ENCODE measurements at regions not wholly inside any gene's neighbourhood (a gene's known extent, or its start where the extent isn't known, plus 50 kb on each side); places are given as distances from the start of the nearest gene placed in this dataset.
"Not testable (repeated sequence)": the region's sequence is repeated elsewhere in the genome, so short reads cannot be mapped to it uniquely, and the experiment has no call there.

DNA sequence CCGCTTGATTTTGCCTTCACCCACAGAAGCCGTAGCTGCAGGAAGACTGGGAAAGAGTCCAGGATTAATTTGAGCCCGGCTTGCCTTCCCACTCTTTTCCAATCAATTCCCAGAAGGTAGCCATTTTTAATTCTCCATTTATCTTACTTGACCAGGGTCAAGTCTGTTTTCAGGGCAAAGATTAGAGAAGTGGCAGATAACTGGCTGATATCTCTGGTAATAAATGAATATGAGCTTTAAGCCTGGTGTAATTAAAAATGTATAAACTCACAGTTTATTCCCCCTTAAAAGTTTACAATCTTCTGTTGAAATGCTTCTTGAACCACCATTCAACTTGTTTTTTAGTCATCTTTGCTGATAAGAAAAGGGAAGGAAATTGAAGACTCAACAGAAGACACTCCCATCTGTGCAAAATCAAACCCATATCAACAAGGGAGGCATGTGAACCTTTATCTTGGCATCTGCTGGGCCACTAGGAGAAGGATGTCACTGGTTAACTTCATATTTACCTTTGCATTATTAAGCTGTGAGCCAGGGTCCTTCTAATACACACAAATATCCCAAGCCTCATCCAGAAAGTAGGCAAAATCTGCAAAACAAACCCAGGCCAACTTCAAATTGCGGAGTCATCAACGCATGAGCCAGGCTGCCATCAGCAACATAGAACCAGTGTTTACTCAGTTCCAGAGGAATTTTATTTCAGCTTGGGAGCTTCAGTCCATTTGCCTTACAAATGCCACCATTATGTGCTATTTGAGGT, 314.6 kb upstream of the MAF start:
- no peak for DNase-seq

DNA sequence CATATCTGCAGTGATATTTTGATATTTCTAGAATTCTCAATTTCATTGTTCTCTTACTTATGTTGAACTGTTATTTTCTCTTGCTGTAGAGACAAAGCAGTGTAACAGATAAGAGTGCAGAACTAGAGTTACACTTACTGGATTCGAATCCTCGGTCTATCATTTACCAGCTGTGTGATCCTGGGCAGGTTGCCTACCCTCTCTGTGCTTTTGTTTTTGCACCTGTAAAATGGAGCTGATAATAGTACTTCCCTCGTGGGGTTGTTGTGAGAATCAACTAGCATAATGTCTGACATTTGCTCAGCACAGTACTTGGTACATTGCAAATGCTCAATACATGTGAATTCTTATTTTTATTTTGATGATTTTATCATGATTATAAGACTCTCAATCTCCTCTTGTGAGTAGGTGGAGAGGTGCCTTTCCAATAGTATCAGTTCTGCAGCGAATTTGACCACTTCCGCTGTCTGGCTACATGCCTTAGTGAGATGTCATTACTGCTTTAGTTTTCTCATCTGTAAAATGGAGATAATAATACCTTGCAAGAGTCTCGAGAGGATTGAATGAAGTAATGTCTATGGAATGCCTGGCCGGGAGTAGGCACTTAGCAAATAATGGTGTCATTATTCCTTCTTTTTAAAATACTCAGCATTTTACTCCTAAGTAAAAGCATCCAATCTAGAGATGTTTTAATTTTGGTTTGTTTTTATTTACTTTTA, 312.2 kb upstream of the MAF start:
- DNase-seq = no peak

DNA sequence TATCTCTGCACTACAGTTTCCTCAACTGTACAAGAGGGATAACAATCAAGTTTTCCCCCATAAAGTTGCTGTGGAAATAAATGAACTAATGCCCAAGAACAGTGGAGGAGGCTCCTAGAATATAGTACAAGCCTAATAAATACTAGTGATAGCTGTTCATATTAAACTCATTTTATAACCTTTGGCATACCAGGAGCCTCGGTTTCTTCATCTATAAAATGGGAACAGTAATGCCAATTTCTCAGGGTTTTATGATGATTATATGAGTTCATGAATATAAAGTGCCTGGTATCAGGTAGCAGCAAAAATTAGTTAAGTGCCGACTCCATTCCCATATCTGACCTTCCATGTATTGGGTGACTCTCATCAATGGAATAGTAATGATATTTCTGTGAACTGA, 311.1 kb upstream of the MAF start:
- no peak for DNase-seq

DNA sequence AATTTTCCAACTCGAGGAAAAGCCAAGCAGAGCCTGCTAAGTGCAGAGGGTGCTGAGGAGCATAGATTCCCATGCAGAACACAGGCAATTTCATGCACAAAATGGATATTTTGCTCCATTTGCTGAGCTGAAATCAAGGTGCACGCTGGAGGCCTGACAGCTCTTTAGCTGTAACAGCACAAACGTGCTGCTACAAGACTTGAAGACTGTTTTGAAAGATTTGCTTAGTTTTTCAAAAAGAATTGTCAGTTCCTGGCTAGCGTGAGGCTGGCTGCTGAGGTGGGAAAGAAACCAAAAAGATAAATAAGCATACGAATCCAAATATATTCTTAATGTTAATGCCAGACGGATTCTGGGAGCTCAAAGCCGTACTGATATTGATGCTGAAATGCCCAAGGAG, 309.0 kb upstream of the MAF start:
- DNase-seq = no peak

DNA sequence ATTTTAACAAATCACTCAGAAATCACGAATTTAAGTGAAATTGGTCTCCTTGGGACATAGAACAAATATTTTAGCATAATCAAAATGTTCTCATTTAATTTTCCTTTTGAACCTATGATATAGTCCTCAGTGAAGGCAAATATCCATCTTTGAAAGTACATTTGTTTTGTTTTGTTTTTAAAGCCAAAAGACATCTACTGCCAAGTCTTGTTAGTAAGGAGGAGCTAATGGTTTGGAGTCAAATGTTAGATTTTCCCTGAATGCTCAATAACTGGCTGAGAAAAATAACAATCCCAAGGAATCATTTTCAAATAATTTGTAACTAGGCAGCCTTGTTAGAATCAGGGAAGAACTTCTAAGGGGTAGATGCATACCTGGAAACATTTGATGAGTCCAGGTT, 302.9 kb upstream of the MAF start:
- no peak for DNase-seq

DNA sequence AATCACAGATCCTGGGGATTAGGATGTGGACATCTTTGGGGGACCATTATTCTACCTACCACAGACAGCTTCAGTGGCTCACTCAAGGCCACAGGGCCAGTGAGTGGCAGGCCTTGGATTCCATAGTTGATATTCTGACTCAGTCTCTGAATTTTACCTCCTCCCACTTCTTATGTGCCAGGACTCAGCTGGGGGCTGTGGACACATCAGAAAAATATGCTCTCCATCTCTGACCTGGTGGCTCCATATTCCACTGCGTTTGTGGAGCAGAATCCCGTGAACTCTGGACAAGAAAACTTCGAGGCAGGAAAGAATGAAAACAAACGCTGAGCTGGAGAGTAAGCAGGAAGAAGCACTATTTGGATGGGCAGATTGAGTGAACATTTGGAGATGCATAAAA, 301.8 kb upstream of the MAF start:
- DNase-seq = no peak

DNA sequence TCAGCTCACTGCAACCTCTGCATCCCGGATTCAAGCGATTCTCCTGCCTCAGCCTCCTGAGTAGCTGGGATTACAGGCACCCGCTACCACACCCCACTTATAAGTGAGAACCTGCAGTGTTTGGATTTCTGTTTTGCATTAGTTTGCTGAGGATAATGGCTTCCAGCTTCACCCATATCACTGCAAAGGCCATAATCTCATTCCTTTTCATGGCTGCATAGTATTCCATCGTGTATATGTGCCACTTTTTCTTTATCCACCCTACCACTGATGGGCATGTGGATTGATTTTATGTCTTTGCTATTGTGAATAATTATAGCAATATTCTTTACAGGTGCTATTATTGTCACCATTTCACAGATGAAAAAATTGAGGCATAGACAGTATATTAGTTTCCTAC, 301.0 kb upstream of the MAF start:
- DNase-seq = no peak

DNA sequence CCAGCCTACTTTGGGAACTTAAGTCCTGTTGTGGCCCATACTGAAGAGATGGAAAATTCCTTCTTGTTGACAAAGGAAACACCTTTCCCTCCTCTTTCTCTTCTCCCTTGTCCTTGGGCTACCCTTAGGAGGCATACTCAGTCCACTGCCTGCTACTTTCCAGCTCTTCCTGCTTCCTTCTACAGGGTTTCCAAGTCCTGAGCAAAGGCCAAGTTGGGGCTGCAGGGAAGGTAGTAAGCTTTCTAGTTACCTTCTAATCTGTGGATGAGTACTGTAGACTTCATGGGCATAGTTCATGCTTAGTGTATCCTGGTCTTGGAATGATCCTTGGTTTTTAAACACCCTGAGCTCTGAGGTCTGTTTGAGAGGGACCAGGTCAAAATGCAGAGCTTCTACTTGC, 299.2 kb upstream of the MAF start:
- DNase-seq = no peak

DNA sequence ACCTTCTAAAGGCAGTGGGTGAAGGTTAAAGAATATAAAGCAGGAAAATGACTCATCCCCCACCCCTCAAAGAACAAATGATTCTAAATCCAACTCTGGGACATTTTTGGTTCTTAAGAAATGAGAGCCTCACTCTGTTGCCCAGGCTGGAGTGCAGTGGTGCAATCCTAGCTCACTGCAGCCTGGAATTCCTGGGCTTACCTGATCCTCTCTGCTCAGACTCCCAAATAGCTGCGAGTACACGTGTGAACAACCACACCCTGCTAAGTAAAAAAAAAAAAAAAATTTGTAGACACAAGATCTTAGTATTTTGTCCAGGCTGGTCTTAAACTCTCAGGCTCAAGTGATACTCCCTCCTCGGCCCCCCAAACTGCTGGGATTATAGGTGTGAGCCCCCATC, 298.8 kb upstream of the MAF start:
- no peak for DNase-seq

DNA sequence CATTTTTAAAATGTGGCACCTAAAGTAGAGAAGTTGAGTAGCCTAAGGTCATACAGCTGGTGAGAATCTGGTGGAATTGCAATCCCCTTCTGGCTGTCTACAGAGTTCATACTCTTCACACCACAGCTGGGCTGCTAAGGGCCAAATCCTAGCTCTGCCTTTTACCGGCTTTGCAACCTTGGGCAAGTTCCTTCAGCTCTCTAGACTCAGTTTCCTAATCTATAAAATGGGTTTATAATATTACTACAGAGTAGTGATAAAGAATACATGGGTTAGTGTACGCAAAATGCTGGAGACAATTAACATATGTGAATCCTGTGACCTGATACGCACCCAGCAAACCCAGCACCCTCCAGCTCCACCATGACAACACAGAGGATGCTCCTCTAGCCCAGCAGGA, 298.2 kb upstream of the MAF start:
- no peak for DNase-seq

DNA sequence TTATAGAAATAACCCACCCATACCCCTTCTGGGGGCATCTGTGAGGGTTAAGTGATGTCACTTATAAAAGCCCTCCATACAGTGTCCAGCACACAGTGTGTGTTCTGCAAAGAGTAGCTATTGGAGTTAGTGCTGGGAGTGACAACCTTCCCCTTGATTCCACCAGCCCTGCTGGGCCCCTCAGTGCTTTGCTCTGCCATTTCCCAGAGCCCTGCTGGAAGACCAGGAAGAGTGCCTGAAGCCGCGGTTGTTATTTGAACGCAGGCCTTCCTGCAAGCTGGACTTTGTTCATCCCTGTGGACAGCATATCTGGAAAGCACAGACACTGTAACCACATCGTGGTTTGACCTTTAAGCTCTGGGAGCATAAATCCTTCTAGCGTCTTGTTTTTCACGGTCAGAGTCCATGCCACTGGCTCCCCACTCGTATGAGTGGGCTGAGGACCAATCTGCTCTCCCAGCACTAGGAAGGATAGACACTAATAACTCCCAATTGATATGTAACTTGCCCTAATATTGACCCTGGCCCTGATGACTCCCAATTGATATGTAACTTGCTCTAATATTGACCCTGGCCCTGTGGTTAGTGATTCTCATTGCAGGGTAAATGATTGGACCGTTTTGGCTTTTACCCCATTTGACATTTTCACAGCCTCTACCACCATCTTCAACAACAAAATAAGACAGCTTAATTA, 297.1 kb upstream of the MAF start:
- DNase-seq = no peak

DNA sequence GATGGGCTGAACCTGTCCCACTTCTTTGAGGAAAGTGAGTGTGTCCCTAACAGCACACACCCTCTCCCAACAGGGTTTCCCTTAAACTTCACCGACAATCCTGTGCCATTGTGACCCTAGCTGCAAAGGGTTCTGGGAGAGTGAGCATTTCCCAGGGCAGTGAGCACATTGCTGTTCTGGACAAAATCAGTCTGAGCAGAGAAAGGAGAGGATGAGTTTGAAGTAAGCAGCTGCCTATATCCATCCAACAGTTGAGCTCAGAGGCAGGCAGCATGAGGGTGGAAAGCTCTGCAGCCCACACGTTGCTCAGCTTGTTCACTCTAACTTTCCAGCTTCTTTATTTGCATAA, 296.5 kb upstream of the MAF start:
- no peak for DNase-seq

DNA sequence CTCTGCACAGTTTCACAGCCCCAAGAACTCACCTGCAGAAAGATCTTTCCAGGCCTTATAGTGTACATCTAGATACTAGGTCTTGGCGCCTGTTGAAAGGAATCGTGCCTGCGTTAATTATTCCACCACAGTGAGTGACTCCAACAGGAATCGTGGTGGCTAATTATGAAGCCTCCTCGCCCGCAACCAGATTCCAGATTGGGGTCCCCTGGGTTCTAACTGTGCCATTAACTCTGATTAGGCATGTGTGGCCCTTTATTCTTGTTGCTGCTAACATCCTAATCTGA, 295.3 kb upstream of the MAF start:
- no peak for DNase-seq

DNA sequence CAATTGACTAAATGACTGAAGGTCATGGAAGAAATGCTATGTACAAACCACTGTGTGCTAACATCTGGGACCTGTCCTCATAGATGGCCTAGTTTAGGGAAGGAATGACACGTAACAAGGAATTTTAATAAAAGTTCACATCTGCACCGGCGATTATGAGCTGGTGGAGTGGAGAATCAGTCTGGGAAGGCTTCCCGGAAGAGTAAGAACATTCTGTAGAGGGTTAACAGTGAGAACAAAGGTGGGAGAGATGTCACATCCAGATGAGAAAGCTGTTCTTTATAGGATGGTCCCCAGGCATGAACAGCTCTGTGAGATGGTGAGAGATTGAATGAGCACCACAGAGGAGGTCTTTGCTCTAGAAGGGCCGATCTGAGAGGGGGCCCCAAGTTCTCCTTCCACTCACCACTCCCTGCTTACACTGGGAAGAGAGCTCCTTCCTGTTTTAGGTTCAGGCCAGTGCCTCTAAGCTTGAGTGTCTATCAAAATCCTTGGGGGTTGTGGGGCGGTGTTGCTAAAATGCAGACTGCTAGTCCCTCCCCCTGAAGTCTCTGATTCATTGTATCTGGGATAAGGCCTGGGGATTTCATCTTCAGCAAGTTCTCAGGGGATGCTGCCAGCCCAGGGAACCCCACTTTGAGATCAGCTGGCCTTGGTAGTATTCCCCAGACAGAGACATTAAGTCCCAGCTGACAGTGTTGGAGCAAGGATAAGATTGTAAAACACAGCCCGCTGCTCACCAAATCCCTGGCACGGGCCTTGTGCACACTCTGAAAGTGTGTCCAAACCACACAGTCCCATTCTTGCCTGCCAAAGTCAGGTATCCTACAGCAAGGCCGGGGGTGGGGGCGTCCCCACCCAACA, 294.7 kb upstream of the MAF start:
- no peak for DNase-seq

DNA sequence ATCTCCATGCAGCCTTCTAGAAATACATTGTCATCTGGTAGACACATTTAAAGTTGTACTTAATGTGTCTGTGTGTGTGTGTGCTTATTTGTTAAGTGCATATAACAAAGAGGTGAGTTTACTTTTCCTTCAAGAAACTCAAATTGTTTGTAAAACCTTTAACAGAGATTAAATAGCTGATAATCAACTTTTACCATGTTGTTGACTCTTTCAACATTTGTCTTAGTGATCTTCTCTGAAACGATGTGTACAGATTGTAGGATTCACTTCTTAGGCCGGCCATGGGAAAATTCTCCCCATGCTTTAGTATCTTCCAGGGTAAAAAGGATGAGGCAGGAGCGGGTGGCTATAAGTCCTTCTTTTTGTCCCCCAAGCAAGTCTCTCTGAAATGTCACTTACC, 292.9 kb upstream of the MAF start:
- no peak for DNase-seq

DNA sequence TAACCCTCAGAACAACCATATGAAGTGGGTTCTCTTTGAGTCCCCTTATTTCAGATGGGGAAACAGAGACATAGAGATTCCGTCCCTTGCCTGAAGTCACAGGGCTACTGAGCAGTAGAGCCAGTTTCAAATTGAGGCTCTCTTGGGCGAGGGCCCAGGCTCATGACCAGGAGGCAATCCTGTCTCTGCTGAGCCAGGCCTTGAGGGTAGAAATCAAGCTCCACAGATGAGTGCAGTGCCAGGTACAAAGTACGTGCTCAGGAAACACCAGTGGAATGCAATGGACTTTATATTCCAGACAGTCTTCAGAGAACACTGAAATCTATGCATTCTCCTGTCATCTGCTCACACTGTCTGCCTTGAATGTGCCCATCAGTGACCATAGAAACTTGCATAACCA, 291.7 kb upstream of the MAF start:
- DNase-seq = no peak

DNA sequence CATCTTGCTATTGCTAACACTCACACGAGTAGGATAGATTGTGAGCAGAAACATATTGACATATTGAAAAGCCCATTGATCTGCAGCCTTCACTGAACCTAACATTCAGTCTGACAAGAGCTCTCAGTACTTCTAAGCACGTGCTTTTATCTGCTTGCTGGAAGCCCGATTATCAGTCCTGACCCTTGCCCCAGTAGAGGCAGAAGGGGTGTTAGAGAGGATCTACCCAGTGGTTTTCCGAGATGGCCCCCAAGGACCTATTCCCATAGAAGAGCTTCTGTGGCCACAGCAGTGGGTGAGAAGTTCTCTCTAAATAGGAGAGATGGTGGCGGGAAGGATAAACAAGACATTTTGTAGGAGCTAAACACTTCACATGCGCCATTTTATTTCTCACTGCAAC, 290.9 kb upstream of the MAF start:
- no peak for DNase-seq

DNA sequence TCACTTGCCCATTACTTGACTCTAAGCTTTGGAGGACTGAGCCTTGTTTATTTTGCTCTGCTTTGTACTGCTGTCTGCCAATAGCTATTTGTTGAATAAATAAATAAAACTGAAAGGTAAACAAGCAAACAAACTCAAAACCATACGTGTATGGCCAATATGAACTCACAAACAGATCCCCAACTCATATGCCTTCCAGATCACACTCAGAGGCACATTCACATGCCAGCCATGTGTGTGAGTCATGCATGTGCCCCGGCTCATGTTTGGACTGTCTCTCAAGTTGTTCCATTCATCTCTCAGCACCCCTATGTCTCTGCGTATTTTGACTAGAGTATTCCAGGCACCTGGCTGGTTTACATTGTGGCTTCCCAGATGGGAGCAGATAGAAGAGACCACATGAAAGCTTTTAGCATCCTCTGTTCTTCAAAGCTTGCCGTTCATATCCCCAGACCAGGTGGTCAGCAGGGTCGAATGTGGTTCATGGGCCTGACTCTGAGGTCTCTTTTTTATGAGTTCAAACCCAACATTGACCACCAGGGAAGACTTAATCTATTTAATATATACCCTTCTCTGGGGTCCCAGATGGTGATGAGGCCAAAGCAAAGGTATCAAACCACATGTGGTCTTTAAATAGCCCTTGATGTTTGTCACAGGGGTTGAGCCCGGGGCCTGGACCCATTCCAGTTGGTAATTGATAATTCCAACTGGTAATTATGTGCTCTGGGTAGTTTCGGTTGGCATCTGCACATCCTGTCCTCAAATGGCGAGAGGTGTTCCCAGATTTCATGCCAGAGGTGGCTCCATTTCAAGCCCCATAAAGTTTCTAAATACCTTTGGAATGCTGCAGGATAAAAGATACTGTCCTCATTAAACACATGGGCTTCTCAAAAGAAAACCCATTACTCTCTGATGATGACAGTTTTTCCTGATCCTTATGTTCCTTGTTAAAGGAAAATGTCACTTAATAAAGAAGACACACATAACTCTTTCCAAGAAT, 287.3 kb upstream of the MAF start:
- no peak for DNase-seq

DNA sequence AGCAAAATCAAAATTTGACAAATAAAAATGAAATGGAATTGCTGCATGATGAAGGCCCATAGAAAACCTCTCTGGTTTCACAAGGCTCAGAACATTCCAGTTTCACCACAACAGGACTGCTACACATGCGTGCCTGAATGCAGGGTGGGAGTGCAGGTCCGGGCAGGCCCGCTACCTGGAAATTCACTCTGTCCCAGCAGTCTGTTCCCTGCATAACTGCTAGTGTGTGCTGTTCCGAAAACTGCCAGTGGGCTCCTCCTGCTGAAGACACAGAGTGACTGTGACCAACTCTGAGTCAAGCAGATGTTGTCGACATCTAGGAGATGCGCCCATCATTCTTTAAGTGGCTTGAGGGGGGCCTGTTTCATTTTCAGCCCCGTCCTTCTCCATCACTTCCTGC, 284.8 kb upstream of the MAF start:
- DNase-seq = no peak

DNA sequence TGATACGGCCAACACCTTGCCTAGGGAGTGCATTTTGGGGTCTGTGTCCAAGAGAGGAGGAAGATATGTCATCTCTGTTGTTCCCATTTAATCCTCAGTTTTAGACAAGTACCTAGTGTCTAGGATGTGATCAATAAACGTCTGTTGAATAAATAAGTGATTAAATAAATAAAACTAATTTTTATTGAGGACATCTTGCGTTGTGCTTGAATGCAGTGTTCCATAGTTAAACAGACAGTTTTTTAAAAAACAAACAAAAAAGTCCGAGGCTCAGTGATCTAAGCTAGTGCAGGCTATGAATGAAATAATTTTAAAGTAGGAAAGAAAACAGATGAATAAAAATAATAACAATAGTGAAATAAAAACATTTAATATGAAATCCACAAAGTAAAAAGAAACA, 283.0 kb upstream of the MAF start:
- no peak for DNase-seq

DNA sequence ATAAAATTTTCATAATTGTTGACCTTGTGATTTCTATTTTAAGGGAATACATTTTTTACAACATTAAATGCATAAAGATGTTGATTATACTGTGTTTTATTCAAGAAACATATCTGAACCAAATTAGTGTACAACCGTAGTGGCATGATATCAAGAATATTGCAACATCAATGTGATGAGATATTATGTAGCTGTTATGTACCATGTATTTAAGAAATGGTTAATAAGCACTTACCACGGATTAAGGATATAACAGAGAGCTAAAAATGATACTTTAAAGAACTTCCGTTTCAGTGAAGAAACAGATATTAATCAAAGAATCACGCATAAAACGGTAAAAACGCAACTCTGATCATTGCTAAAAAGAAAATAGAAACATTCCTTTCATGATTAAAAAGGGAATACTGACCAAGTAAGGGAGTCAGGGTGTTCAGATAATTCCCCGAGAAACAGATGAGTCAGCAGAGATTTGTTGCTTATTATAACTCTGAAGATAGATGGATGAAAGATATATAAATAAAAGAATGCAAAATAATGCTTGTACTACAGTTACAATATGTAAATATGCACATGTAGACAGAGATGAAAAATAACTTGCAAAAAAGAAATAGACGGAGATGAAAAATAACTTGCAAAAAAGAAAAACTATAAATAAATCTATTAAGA, 281.9 kb upstream of the MAF start:
- DNase-seq = no peak

DNA sequence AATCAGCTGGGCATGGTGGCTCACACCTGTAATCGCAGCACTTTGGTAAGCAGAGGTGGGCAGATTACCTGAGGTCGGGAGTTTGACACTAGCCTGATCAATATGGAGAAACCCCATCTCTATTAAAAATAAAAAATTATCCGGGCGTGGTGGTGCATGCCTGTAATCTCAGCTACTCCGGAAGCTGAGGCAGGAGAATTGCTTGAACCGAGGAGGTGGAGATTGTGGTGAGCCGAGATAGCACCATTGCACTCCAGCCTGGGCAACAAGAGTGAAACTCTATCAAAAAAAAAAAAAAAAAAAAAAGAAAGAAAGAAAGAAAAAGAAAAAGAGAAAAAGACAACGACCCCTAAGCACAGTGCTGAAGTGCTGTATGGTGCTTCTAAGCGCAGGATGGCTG, 280.6 kb upstream of the MAF start:
- DNase-seq = not testable (repeated sequence)
